HG03521 (cell line): ENCODE measurements at regions not wholly inside any gene's neighbourhood (a gene's known extent, or its start where the extent isn't known, plus 50 kb on each side); places are given as distances from the start of the nearest gene placed in this dataset.

ENCODE experiments used
- ATAC-seq: cut with Tn5 transposase; IDR thresholded peaks from one replicate; pipeline ENCODE4 v1.9.1; 2021; ENCODE audit warnings: mild to moderate bottlenecking, moderate library complexity; ENCODE audit not compliant: unreplicated experiment

DNA sequence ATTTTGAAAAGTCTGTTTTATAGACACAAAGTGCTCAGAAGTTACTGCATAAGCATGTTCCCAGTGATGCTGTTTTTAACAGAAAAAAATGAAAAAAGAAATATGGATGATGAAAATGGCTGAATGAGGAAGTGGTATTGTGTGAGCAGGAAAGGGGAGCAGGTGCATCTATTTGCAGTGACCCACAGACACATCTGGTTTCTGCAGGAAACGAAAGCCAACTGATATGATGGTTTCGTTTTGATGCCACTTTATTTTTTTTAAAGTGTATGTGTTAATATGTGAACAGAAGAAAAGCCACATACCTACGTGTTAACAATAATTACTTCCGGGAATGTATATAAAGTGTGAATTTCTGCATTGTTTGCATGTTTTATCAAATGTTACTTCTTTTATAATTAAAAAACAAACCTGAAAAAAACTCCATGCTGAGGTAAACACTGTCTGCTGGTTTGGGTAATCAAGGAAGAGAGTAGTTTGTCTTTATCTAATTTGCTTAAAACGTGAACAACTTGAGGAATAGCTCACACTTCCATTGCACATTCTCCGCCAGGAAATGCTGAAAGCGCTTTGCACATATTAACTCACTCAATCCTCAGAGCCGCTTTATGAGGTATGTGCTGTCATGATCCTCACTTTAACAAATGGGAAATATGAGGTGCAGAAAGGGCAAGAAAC lies 1335.9 kb downstream of the TBC1D22A start:
- peak; percentile 80 for ATAC-seq

GRCh38 chr22:48097723-48098122 lies 1335.3 kb downstream of the TBC1D22A start:
- peak; percentile 19 for ATAC-seq

GRCh38 chr22:48096851-48097665 lies 1334.6 kb downstream of the TBC1D22A start:
- ATAC-seq: no peak

DNA sequence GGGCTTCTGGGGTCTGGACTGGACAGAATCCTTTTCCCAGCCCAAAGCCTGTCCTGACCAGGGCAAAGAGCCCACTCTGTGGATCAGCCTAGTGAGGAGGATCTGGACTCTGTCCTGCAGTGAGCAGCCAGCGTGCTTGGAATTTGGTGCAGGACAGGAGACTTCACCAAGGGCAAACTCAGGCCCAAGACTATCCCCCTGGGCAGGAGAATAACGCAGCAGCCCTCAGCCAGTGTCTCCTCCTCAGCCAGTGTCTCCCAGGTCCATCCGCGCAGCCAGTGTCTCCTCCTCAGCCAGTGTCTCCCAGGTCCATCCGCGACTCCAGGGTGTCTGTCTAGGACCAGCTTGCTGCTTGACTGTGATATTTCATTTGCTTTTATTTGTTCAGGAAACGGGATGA lies 1334.0 kb downstream of the TBC1D22A start:
- ATAC-seq: no peak

GRCh38 chr22:48093981-48094380 lies 1331.5 kb downstream of the TBC1D22A start:
- no peak for ATAC-seq

- no peak for ATAC-seq
These were observed 1330.4 kb downstream of the TBC1D22A start for GRCh38 chr22:48092866-48093265.

DNA sequence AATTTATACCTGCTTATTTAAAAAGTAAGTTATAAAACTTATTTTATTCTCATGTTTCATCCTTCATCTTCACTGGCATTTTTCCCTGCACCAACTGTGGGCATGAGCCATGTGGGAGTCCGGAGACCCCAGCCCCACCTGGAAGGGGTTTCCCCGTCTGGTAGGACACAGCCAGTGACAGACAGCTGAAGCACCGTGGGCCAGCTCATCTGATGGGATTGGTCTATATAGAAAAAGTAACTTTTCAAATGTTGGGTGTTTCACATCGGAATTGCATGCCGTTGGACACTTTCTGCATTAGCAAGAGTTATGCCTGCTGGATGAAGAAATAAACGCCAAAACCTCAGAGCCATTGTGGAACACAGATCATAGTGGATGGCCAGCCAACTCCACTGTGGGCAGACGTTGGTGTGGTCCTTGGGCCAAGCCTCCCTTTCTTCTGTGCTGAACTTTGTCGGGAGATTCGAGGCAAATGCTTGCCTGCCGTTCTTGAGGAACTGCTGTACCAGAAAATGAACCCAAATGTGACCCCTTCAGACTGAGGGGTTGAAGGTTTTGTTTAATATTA lies 1329.3 kb downstream of the TBC1D22A start:
- no peak for ATAC-seq

DNA sequence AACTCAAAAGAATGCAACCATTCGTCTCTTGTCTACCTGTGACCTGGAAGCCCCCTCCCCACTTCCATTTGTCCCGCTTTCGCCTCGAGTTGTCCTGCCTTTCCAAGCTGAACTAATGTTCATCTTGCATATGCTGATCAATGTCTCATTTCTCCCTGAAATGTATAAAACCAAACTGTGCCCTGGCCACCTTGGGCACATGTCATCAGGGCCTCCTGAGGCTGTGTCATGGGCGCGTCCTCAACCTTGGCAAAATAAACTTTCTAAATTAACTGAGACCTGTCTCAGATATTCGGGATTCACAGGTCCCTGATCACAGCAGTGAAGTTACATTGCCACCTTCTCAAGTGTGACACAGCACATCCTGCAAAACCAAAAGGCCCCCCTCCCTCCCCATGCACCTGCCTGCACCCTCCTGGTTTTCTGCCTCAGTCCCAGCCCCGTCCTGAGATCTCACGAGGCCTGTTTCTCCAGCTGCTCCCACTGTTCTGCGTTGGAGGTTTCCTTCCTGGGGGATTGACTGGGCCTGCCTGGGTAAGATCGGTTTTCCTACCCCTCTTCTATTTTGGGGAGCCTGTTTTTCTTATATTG lies 1328.7 kb downstream of the TBC1D22A start:
- no peak for ATAC-seq

DNA sequence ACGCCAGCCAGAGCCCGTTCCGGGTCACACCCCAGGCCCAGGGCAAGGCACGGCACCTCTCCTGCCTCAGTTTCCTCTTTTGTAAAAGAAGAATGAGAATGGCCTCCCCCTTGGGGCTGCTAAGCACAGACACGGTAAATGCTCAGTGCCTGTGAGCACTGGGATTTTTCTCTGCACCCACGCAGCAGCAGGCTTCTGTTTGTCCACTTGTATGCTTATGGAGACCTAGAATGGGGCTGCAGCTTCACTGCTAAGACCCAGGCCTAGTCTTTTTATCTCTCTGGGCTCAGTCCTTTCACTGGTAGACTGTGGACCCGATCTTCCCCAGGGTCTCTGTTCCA lies 1327.9 kb downstream of the TBC1D22A start:
- no peak for ATAC-seq

GRCh38 chr22:48089601-48090331 lies 1327.3 kb downstream of the TBC1D22A start:
- no peak for ATAC-seq

GRCh38 chr22:48088926-48089536 lies 1326.6 kb downstream of the TBC1D22A start:
- ATAC-seq: no peak

DNA sequence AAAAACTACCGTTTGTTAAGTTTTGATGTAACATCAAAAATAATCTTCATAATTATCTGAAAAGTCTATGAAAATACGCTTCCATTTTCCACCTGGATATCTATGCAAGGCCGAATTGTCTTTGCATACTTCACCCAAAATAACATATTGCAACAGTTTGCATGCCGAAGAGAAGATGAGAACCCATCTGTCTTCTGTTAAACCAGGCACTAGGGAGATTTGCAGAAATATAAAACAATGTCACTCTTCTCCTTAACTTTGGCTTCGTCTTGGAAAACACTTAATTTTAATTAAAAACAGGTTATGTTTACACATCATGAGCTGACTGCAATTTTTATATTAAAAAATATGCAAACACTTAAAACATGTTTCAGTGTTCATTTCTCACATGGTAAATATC lies 1325.8 kb downstream of the TBC1D22A start:
- no peak for ATAC-seq

GRCh38 chr22:48085901-48086645 lies 1323.6 kb downstream of the TBC1D22A start:
- ATAC-seq: no peak

- no peak for ATAC-seq
These were observed 1322.2 kb downstream of the TBC1D22A start for GRCh38 chr22:48084729-48085050.

DNA sequence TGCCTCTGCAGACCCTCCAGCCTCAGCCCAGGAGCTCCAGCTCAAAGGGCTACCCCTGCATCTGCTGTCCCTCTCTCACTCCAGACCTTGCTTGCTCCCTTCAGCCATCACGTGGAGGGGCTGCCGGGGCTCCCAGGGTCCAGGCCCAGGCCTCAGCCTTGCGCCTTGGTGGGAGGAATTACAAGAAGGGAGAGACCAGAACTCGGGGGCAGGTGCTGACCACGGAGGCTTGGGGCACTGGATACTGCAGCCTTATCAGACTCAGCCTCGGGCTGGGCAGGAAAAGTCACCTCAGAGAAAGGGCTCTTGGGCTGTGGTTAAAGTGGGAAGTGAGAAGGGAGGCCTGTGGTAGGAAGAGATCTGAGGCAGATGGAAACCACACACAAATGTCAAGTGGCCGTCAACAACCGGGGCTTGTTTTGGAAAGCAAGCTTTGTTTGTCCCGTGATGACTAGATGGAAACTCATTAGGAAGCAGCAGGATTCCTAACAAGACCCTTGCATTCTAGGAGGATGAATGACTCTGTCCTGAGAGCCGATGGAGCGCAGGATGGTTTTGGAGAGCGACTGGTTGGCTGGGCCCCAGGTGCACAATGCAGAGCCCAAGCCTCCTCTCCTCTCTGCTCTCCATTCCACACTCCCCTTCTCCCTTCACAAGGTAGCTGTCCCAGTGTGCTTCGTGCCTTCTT lies 1321.7 kb downstream of the TBC1D22A start:
- ATAC-seq: no peak

DNA sequence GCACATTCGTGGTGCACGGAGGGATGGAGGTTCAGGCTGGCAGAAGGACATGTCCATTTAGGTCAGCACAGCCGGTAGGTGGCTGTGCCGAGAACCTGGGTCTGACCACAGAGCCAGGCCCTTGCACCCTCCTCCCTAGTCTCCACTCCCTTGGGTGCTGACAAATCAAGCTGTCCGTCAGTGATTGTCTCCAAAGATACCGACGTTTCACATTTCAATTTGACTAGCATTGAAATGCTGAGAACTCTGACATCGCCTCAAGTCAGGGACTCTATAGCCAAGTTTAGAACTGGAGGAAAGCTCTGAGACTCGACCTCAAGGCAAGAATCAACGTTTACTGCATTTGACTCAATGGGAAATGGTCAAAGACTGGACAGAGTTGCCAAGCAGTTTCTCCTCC lies 1321.1 kb downstream of the TBC1D22A start:
- ATAC-seq: no peak

GRCh38 chr22:48082284-48082683 lies 1319.8 kb downstream of the TBC1D22A start:
- ATAC-seq: no peak

DNA sequence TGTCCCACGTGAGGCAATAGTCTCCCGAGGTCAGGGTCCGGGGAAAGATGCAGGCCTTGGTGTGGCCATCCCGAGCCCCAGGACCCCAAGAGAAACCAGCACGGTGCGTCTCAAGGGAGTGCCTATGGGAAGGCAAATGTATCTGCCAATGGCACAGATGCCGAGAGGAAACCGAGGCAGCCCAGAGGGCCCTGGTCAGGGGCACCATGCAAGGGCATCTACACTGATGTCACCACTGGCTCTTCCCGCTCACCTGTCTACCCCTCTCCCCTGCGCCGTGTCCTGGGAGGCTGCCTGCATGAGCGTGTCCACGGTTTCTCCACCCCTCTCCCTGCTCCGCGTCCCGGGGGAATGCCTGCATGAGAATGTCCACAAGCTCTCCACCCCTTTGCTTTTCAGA lies 1318.8 kb downstream of the TBC1D22A start:
- ATAC-seq: no peak

- no peak for ATAC-seq
These were observed 1318.1 kb downstream of the TBC1D22A start for GRCh38 chr22:48080316-48081165.
